Activated T-cell treated with anti-CD3 and anti-CD28 coated beads, Interleukin-2, amount 50 U/mL, for 72 hours (primary cell): ENCODE measurements at regions not wholly inside any gene's neighbourhood (a gene's known extent, or its start where the extent isn't known, plus 50 kb on each side); places are given as distances from the start of the nearest gene placed in this dataset.
"Not testable (repeated sequence)": the region's sequence is repeated elsewhere in the genome, so short reads cannot be mapped to it uniquely, and the experiment has no call there.

Experiments
- ATAC-seq, 2 donors: fragments of 150-1000 bp; cut with Tn5 transposase; replicated peaks in 1 of 2; 2 replicates each; pipeline ENCODE4 v1.10.0; 2021; ENCODE audit warnings: moderate library complexity in 2 of 2, mild to moderate bottlenecking in 1 of 2
- DNase-seq, 2 donors: peaks; one replicate each; pipeline ENCODE4 v3.0.0; 2021 to 2022; ENCODE audit warnings: mixed read lengths in 1 of 2
- H3K27ac Mint-ChIP-seq: one replicate; pipeline ENCODE4 v1.8.0; 2022; ENCODE audit warnings: mild to moderate bottlenecking, moderate library complexity, mixed read lengths
- H3K27me3 Mint-ChIP-seq: one replicate; pipeline ENCODE4 v1.8.0; 2022; ENCODE audit warnings: low read depth, mixed read lengths
- H3K36me3 Mint-ChIP-seq, 2 donors: one replicate each; pipeline ENCODE4 v1.8.0; 2022; ENCODE audit warnings: mixed read lengths in 2 of 2, mild to moderate bottlenecking in 1 of 2; ENCODE audit not compliant: insufficient read depth in 2 of 2
- H3K4me1 Mint-ChIP-seq: one replicate; pipeline ENCODE4 v1.8.0; 2022; ENCODE audit warnings: low read depth, mixed read lengths
- H3K4me3 Mint-ChIP-seq, 2 donors: one replicate each; pipeline ENCODE4 v1.8.0; 2022; ENCODE audit warnings: mild to moderate bottlenecking in 2 of 2, mixed read lengths in 2 of 2, moderate library complexity in 2 of 2
- H3K9me3 Mint-ChIP-seq, 2 donors: one replicate each; pipeline ENCODE4 v1.8.0; 2022; ENCODE audit warnings: mixed read lengths in 2 of 2

GRCh38 chr10:80720549-80720948 is 182.8 kb downstream of the SH2D4B start:
- no peaks in the 10 kb centered on the region for H3K4me1 Mint-ChIP-seq
- H3K36me3 Mint-ChIP-seq = no peaks in the 10 kb centered on the region
- no peaks in the 10 kb centered on the region for H3K27me3 Mint-ChIP-seq
- no peak for ATAC-seq
- H3K27ac Mint-ChIP-seq = no peak overlapping the region
- H3K9me3 Mint-ChIP-seq = peaks cover 0 to 2% of the 10 kb centered on the region in 2 donors
- DNase-seq = no peak
- no peak overlapping the region for H3K4me3 Mint-ChIP-seq

- not testable (repeated sequence) for H3K27me3 Mint-ChIP-seq, H3K4me1 Mint-ChIP-seq, H3K9me3 Mint-ChIP-seq, ATAC-seq, DNase-seq, H3K4me3 Mint-ChIP-seq, H3K27ac Mint-ChIP-seq, H3K36me3 Mint-ChIP-seq
These were observed 190.7 kb downstream of the SH2D4B start for GRCh38 chr10:80728354-80728753.

GRCh38 chr10:80729896-80730295 is 192.2 kb downstream of the SH2D4B start:
- Mint-ChIP-seq H3K27me3 (peaks cover 6% of the 10 kb centered on the region), H3K9me3 (no peaks in the 10 kb centered on the region), H3K4me1 (no peaks in the 10 kb centered on the region), H3K4me3 (no peak overlapping the region), H3K36me3 (no peaks in the 10 kb centered on the region), H3K27ac (no peak overlapping the region)
- DNase-seq = no peak
- no peak for ATAC-seq

GRCh38 chr10:80730522-80730921 is 192.8 kb downstream of the SH2D4B start:
- Mint-ChIP-seq H3K9me3 (no peaks in the 10 kb centered on the region), H3K27ac (no peak overlapping the region), H3K27me3 (peaks cover 6% of the 10 kb centered on the region), H3K36me3 (no peaks in the 10 kb centered on the region), H3K4me1 (no peaks in the 10 kb centered on the region), H3K4me3 (no peak overlapping the region)
- DNase-seq (no peak), ATAC-seq (no peak)

GRCh38 chr10:80734589-80734988 is 196.9 kb downstream of the SH2D4B start:
- ATAC-seq (no peak), DNase-seq (no peak)
- Mint-ChIP-seq H3K4me3 (no peak overlapping the region), H3K36me3 (no peaks in the 10 kb centered on the region), H3K27me3 (peaks cover 6% of the 10 kb centered on the region), H3K4me1 (no peaks in the 10 kb centered on the region), H3K9me3 (no peaks in the 10 kb centered on the region), H3K27ac (no peak overlapping the region)

GRCh38 chr10:80737209-80737608 is 199.5 kb downstream of the SH2D4B start:
- H3K27ac Mint-ChIP-seq = no peak overlapping the region
- ATAC-seq (no peak), DNase-seq (no peak)
- H3K4me1 Mint-ChIP-seq = no peaks in the 10 kb centered on the region
- H3K9me3 Mint-ChIP-seq = no peaks in the 10 kb centered on the region
- peaks cover 6% of the 10 kb centered on the region for H3K27me3 Mint-ChIP-seq
- no peak overlapping the region for H3K4me3 Mint-ChIP-seq
- H3K36me3 Mint-ChIP-seq = no peaks in the 10 kb centered on the region

GRCh38 chr10:80739328-80739727 is 201.6 kb downstream of the SH2D4B start:
- H3K27me3 Mint-ChIP-seq = peaks cover 6% of the 10 kb centered on the region
- ATAC-seq (no peak), DNase-seq (no peak)
- no peaks in the 10 kb centered on the region for H3K36me3 Mint-ChIP-seq
- no peak overlapping the region for H3K27ac Mint-ChIP-seq
- no peaks in the 10 kb centered on the region for H3K4me1 Mint-ChIP-seq
- H3K9me3 Mint-ChIP-seq = peaks cover 0 to 1% of the 10 kb centered on the region in 2 donors
- H3K4me3 Mint-ChIP-seq = no peak overlapping the region

GRCh38 chr10:80739963-80740715 is 202.4 kb downstream of the SH2D4B start:
- Mint-ChIP-seq H3K9me3 (peaks cover 0 to 1% of the 10 kb centered on the region in 2 donors), H3K27ac (no peak overlapping the region), H3K36me3 (no peaks in the 10 kb centered on the region), H3K4me1 (no peaks in the 10 kb centered on the region), H3K27me3 (peaks cover 6% of the 10 kb centered on the region), H3K4me3 (no peak overlapping the region)
- ATAC-seq (no peak), DNase-seq (no peak)

GRCh38 chr10:80741278-80741677 is 203.6 kb downstream of the SH2D4B start:
- Mint-ChIP-seq H3K36me3 (no peaks in the 10 kb centered on the region), H3K9me3 (peaks cover 0 to 1% of the 10 kb centered on the region in 2 donors), H3K4me3 (no peak overlapping the region), H3K27me3 (peaks cover 6% of the 10 kb centered on the region), H3K27ac (no peak overlapping the region), H3K4me1 (no peaks in the 10 kb centered on the region)
- DNase-seq (no peak), ATAC-seq (no peak)

- Mint-ChIP-seq H3K27ac (no peak overlapping the region), H3K9me3 (peaks cover 0 to 3% of the 10 kb centered on the region in 2 donors), H3K27me3 (peaks cover 20% of the 10 kb centered on the region), H3K4me1 (no peaks in the 10 kb centered on the region), H3K4me3 (no peak overlapping the region), H3K36me3 (no peaks in the 10 kb centered on the region)
- DNase-seq (no peak), ATAC-seq (no peak)
These were observed 212.6 kb downstream of the SH2D4B start for GRCh38 chr10:80750268-80750667.

- ATAC-seq (no peak), DNase-seq (no peak)
- Mint-ChIP-seq H3K27me3 (peaks cover 20% of the 10 kb centered on the region), H3K27ac (no peak overlapping the region), H3K4me1 (no peaks in the 10 kb centered on the region), H3K4me3 (no peak overlapping the region), H3K36me3 (no peaks in the 10 kb centered on the region), H3K9me3 (peaks cover 0 to 3% of the 10 kb centered on the region in 2 donors)
These were observed 214.2 kb downstream of the SH2D4B start for GRCh38 chr10:80751940-80752339.

- Mint-ChIP-seq H3K4me1 (no peaks in the 10 kb centered on the region), H3K4me3 (no peak overlapping the region), H3K9me3 (peaks cover 0 to 3% of the 10 kb centered on the region in 2 donors), H3K36me3 (no peaks in the 10 kb centered on the region), H3K27ac (no peak overlapping the region), H3K27me3 (peaks cover 20% of the 10 kb centered on the region)
- ATAC-seq = no peak
- DNase-seq = no peak
These were observed 215.9 kb downstream of the SH2D4B start for GRCh38 chr10:80753612-80754011.

GRCh38 chr10:80755893-80756292 is 218.2 kb downstream of the SH2D4B start:
- no peaks in the 10 kb centered on the region for H3K4me1 Mint-ChIP-seq
- no peak overlapping the region for H3K4me3 Mint-ChIP-seq
- H3K27ac Mint-ChIP-seq = no peak overlapping the region
- peaks cover 15% of the 10 kb centered on the region for H3K27me3 Mint-ChIP-seq
- ATAC-seq (no peak), DNase-seq (no peak)
- H3K9me3 Mint-ChIP-seq = peaks cover 0 to 3% of the 10 kb centered on the region in 2 donors
- no peaks in the 10 kb centered on the region for H3K36me3 Mint-ChIP-seq

- Mint-ChIP-seq H3K9me3 (no peaks in the 10 kb centered on the region), H3K27me3 (no peaks in the 10 kb centered on the region), H3K36me3 (no peaks in the 10 kb centered on the region), H3K27ac (no peak overlapping the region), H3K4me3 (no peak overlapping the region), H3K4me1 (peaks cover 5% of the 10 kb centered on the region)
- DNase-seq = no peak
- no peak for ATAC-seq
These were observed 222.0 kb downstream of the SH2D4B start for GRCh38 chr10:80759693-80760092.
